ENCODE measurements at regions not wholly inside any gene's neighbourhood (a gene's known extent, or its start where the extent isn't known, plus 50 kb on each side); places are given as distances from the start of the nearest gene placed in this dataset.

DNA sequence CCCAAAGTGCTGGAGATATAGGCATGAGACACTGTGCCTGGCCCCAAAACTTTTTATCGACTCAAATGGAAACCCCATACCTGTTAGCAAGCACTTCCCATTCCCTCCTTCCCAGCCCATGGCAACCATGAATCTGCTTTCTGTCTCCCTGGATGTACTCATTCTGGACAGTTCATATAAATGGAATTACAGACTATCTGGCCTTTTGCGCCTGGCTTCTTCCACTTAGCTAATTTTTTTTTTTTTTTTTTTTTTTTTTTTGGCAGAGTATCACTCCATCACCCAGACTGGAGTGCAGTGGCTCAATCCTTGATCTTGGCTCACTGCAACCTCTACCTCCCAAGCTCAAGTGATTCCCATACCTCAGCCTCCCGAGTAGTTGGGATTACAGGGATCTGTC, 134.5 kb upstream of the MED13L start:
- ChIA-PET CTCF (no interaction called here), POLR2A (interaction anchor here (0.6 to 0.7 kb wide), 3 partner anchors 27 to 118 kb away, joined by 3 to 9 read pairs (median 6); no protein-coding TSS in a partner anchor)
- Mint-ChIP-seq H3K36me3 (ENCODE audit: low read depth) (no peaks in the 10 kb centered on the region), H3K4me1 (peaks cover 8% of the 10 kb centered on the region), H3K4me3 (no peak overlapping the region), H3K27me3 (no peaks in the 10 kb centered on the region), H3K27ac (no peak overlapping the region), H3K9me3 (no peaks in the 10 kb centered on the region)
- DNase-seq (no peak), ATAC-seq (ENCODE audit: low read depth) (no peak)
- TF ChIP-seq, protein P1, sequence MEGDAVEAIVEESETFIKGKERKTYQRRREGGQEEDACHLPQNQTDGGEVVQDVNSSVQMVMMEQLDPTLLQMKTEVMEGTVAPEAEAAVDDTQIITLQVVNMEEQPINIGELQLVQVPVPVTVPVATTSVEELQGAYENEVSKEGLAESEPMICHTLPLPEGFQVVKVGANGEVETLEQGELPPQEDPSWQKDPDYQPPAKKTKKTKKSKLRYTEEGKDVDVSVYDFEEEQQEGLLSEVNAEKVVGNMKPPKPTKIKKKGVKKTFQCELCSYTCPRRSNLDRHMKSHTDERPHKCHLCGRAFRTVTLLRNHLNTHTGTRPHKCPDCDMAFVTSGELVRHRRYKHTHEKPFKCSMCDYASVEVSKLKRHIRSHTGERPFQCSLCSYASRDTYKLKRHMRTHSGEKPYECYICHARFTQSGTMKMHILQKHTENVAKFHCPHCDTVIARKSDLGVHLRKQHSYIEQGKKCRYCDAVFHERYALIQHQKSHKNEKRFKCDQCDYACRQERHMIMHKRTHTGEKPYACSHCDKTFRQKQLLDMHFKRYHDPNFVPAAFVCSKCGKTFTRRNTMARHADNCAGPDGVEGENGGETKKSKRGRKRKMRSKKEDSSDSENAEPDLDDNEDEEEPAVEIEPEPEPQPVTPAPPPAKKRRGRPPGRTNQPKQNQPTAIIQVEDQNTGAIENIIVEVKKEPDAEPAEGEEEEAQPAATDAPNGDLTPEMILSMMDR (IDR thresholded peaks at IDR 0.05) = no peak
- intact Hi-C loops (cut with micrococcal nuclease) = no loop called here

DNA sequence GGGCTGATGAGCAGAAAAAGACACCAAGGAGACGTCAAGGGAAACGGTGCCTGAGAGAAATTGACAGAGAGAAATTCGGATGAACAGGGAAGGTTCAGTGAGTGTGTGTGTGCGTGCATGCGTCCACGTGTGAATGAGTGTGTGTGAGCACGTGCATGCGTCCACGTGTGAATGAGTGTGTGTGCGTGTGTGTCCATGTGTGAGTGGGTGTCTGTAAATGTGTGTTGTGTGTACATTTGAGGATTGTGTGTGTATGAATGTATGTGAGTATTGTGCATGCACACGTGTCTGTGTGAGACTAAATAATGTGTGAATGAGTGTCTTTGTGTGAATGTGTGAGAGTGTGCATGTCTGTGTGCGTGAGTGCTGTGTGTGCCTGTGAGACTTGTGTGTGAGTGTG, 137.4 kb upstream of the MED13L start:
- H3K27ac Mint-ChIP-seq = no peak overlapping the region
- DNase-seq (no peak), ATAC-seq (ENCODE audit: low read depth) (no peak)
- no peaks in the 10 kb centered on the region for H3K27me3 Mint-ChIP-seq
- ChIA-PET POLR2A (no interaction called here), CTCF (no interaction called here)
- intact Hi-C loops (cut with micrococcal nuclease) = no loop called here
- H3K9me3 Mint-ChIP-seq = no peaks in the 10 kb centered on the region
- no peak overlapping the region for H3K4me3 Mint-ChIP-seq
- no peaks in the 10 kb centered on the region for H3K36me3 Mint-ChIP-seq (ENCODE audit: low read depth)
- H3K4me1 Mint-ChIP-seq = peaks cover 14% of the 10 kb centered on the region
- TF ChIP-seq, protein P1 (IDR thresholded peaks at IDR 0.05) = no peak

DNA sequence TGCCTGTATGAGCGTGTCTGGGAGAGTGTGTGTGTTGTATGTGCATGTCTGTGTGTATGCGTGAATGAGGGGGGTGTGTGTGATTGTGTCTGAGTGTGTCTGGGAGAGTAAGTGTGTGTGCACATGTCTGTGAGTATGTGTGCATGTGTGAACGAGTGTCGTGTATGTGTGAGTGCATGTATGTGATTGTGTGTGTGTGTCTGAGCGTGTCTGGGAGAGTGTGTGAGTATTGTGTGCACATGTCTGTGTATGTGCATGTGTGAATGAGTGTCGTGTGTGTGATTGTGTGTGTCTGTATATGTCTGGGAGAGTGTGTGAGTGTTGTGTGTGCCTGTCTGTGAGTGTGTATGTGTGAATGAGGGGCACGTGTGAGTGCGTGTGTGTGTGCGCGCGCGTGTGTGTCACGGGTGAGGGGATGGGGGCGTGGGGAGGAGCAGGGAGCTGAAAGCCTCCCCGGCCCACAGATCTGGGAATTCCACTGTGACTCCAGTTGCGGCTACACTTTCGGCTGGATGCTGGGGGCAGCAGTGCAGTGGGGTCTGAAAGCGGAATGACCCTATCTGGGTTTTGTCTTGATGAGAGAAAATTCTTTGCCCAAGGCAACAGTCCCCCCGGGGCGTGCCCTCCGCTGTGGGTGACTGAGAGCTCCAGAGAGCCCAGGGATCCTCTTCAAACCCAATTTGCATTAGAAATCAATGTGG, 138.1 kb upstream of the MED13L start:
- Mint-ChIP-seq H3K36me3 (ENCODE audit: low read depth) (no peaks in the 10 kb centered on the region), H3K4me1 (peaks cover 13% of the 10 kb centered on the region), H3K9me3 (no peaks in the 10 kb centered on the region), H3K27ac (no peak overlapping the region), H3K4me3 (no peak overlapping the region), H3K27me3 (no peaks in the 10 kb centered on the region)
- intact Hi-C loops (cut with micrococcal nuclease) = no loop called here
- no peak for ATAC-seq (ENCODE audit: low read depth)
- TF ChIP-seq, protein P1 (IDR thresholded peaks at IDR 0.05) = no peak
- ChIA-PET POLR2A (no interaction called here), CTCF (no interaction called here)
- DNase-seq = no peak

DNA sequence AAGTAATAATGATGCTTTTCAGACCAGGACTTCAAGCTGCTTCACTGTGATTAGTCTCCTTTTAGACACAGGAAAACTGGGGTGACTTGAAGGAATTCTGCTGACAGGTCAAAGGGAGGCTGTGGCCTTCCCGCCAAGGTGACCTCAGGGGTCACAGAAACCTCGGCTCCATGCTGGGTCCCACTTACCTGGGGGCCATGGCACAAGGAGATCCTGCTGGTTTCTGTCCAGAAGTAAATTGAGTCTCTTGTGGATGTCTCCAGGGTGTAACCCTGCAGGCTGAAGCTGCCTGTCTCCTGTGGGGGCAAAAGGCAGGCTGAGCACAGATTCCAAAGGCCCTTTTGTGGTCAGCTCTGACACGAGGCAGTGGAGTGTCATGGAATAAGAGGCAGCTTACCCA, 138.7 kb upstream of the MED13L start:
- H3K27me3 Mint-ChIP-seq = no peaks in the 10 kb centered on the region
- no peak for ATAC-seq (ENCODE audit: low read depth)
- TF ChIP-seq, protein P1 (IDR thresholded peaks at IDR 0.05) = no peak
- no peak for DNase-seq
- H3K36me3 Mint-ChIP-seq (ENCODE audit: low read depth) = no peaks in the 10 kb centered on the region
- CTCF ChIA-PET = no interaction called here
- intact Hi-C loops (cut with micrococcal nuclease) = no loop called here
- no peak overlapping the region for H3K27ac Mint-ChIP-seq
- POLR2A ChIA-PET = no interaction called here
- H3K4me3 Mint-ChIP-seq = no peak overlapping the region
- peaks cover 7% of the 10 kb centered on the region for H3K4me1 Mint-ChIP-seq
- no peaks in the 10 kb centered on the region for H3K9me3 Mint-ChIP-seq

DNA sequence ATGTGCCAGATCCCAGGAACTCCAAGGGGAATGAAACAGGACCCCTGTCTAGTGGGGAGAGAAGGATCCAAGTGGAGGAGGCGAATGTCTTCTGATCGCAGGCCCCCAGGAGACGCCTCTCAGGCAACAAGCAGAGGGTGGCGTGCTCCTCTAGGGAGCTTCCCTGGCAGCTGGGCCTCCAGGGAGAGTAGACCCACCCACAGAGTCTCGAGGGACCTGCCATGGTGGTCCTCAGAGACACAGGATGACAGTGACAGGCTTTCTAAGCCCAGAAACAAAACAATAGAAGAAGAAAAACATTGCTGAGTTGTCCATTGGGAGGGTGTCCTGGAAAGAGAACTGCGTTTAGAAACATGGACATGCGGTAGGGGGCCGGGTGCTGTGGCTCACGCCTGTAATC, 140.6 kb upstream of the MAP1LC3B2 start:
- H3K27ac Mint-ChIP-seq = no peak overlapping the region
- intact Hi-C loops (cut with micrococcal nuclease) = no loop called here
- ATAC-seq (ENCODE audit: low read depth) (peak; percentile 58), DNase-seq (no peak)
- TF ChIP-seq, protein P1 (IDR thresholded peaks at IDR 0.05) = no peak
- H3K36me3 Mint-ChIP-seq (ENCODE audit: low read depth) = no peaks in the 10 kb centered on the region
- peaks cover 6% of the 10 kb centered on the region for H3K9me3 Mint-ChIP-seq
- POLR2A ChIA-PET = no interaction called here
- H3K4me3 Mint-ChIP-seq = no peak overlapping the region
- no peaks in the 10 kb centered on the region for H3K27me3 Mint-ChIP-seq
- CTCF ChIA-PET = no interaction called here
- peaks cover 6% of the 10 kb centered on the region for H3K4me1 Mint-ChIP-seq

Data from activated B cell treated with CpG ODN at 0.5 μM for 24 hours (primary cell).